ENCODE measurements at regions not wholly inside any gene's neighbourhood (a gene's known extent, or its start where the extent isn't known, plus 50 kb on each side); places are given as distances from the start of the nearest gene placed in this dataset.

GRCh38 chr1:80657044-80657643 lies 1143.6 kb upstream of the ADGRL2 start:
- TF ChIP-seq POLR2AphosphoS5 (IDR thresholded peaks at IDR 0.05; ENCODE audit: borderline replicate concordance, low read depth, low read length) (no peak), EZH2 (IDR thresholded peaks at IDR 0.05) (no peak), FOXP2 (optimal IDR thresholded peaks at IDR 0.05; ENCODE audit: control extremely low read depth, extremely low read length, insufficient read depth) (no peak)

Measured in SK-N-MC (cell line).